Esophagus muscularis mucosa (tissue), 4 donors: ENCODE measurements at regions not wholly inside any gene's neighbourhood (a gene's known extent, or its start where the extent isn't known, plus 50 kb on each side); places are given as distances from the start of the nearest gene placed in this dataset.

ENCODE experiments used
- DNase-seq: peaks from one replicate; pipeline ENCODE4 v3.0.0-alpha.2; 2017; ENCODE audit errors: extremely low spot score
- H3K27ac ChIP-seq, 4 donors: fragments of 200-600 bp; sonication (generic); replicated peaks in 1 of 4; 1 replicate in 3 of 4; 2 replicates in 1 of 4; pipeline ENCODE4 v1.5.1; 2016 to 2019; ENCODE audit warnings: mild to moderate bottlenecking in 1 of 4
- H3K27me3 ChIP-seq, 4 donors: fragments of 200-600 bp; sonication (generic); one replicate each; pipeline versions ENCODE4 v1.5.1 to v1.6.0; 2016 to 2019
- H3K36me3 ChIP-seq, 4 donors: fragments of 200-600 bp; sonication (generic); one replicate each; pipeline ENCODE4 v1.5.1; 2016 to 2019
- H3K4me1 ChIP-seq, 4 donors: fragments of 200-600 bp; sonication (generic); one replicate each; pipeline ENCODE4 v1.5.1; 2016 to 2019
- H3K4me3 ChIP-seq, 4 donors: fragments of 200-600 bp; sonication (generic); 1 replicate in 2 of 4; 2 replicates in 2 of 4; pipeline ENCODE4 v1.5.1; 2016 to 2019; ENCODE audit warnings: mild to moderate bottlenecking in 4 of 4, moderate library complexity in 1 of 4
- H3K9me3 ChIP-seq, 4 donors: fragments of 200-600 bp; sonication (generic); 1 replicate in 3 of 4; 2 replicates in 1 of 4; pipeline ENCODE4 v1.5.1; 2016 to 2019
- EP300 ChIP-seq: sonication (generic); formaldehyde crosslinking; IDR thresholded peaks from one replicate; pipeline ENCODE4 v1.6.1; 2017; ENCODE audit warnings: antibody characterized with exemption
- POLR2A ChIP-seq: fragments of 450-650 bp; IDR thresholded peaks from one replicate; pipeline ENCODE4 v1.6.1; 2017; ENCODE audit warnings: antibody characterized with exemption, moderate library complexity, mild to moderate bottlenecking, low read depth
- POLR2AphosphoS5 ChIP-seq, 2 donors: sonication (generic); formaldehyde crosslinking; IDR thresholded peaks; one replicate each; pipeline ENCODE4 v1.6.1; 2017; ENCODE audit warnings: antibody characterized with exemption in 2 of 2
- WGBS: methylation state at CpG from one replicate; pipeline ENCODE4 v1.1.5; 2018; 5-methylcytosine and 5-hydroxymethylcytosine counted together
- intact Hi-C: fragments of 100-400 bp; cut with DNase I; formaldehyde crosslinking; loops from one replicate; pipeline ENCODE4 v1.15.1; 2023
- TF ChIP-seq, protein P1 (sequence below), 3 experiments: fragments of 200-600 bp in 2 of 3; fragments of 450-650 bp in 1 of 3; sonication (generic) in 2 of 3; IDR thresholded peaks; one replicate each; pipeline ENCODE4 v1.5.1; 2017 to 2019; ENCODE audit warnings: antibody characterized with exemption in 3 of 3, mild to moderate bottlenecking in 2 of 3, moderate library complexity in 1 of 3

DNA sequence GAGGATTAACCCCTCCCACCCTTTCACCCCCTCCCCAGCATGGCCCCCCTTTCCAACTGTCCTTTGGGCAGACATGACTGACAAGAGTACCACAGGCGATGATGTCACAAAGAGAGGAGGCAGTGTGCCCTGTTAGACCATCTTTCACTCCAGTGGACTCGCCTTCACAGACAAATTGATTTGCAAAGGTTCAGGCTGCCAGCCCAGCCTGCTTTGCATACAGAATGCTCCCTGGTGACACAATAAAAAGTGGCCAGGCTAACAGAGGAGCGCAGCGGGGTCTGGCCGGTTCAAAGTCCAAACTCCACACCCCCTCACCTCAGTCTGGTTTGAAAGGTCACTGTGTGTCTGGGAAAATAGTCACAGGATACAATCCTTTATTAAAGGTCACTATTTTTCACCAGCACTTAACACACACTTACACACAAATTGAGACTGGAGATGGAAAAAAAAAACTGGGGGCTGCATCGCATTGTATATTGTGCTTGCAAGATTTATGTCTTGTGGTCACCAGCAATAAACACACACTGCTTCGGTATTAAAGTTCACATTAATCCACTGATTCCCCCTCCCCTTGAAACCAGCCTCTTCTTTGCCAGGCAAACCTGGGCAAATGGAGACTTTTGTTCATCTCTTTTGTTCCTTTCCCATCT, 236.9 kb downstream of the BCL11A start:
- Histone ChIP-seq H3K4me1 (peaks cover 0 to 22% (median 18%) of the 10 kb centered on the region in 4 donors), H3K9me3 (no peaks in the 10 kb centered on the region), H3K4me3 (no peak overlapping the region), H3K36me3 (no peaks in the 10 kb centered on the region), H3K27me3 (no peaks in the 10 kb centered on the region), H3K27ac (no peak overlapping the region)
- WGBS, result 77% methylated on average over 7 of the region's 7 CpGs
- no peak for DNase-seq
- intact Hi-C loops, result no loop called here
- TF ChIP-seq POLR2AphosphoS5 (IDR thresholded peaks at IDR 0.05) (no peak), EP300 (no peak)
- TF ChIP-seq, protein P1, sequence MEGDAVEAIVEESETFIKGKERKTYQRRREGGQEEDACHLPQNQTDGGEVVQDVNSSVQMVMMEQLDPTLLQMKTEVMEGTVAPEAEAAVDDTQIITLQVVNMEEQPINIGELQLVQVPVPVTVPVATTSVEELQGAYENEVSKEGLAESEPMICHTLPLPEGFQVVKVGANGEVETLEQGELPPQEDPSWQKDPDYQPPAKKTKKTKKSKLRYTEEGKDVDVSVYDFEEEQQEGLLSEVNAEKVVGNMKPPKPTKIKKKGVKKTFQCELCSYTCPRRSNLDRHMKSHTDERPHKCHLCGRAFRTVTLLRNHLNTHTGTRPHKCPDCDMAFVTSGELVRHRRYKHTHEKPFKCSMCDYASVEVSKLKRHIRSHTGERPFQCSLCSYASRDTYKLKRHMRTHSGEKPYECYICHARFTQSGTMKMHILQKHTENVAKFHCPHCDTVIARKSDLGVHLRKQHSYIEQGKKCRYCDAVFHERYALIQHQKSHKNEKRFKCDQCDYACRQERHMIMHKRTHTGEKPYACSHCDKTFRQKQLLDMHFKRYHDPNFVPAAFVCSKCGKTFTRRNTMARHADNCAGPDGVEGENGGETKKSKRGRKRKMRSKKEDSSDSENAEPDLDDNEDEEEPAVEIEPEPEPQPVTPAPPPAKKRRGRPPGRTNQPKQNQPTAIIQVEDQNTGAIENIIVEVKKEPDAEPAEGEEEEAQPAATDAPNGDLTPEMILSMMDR (IDR thresholded peaks at IDR 0.05), result no peak

DNA sequence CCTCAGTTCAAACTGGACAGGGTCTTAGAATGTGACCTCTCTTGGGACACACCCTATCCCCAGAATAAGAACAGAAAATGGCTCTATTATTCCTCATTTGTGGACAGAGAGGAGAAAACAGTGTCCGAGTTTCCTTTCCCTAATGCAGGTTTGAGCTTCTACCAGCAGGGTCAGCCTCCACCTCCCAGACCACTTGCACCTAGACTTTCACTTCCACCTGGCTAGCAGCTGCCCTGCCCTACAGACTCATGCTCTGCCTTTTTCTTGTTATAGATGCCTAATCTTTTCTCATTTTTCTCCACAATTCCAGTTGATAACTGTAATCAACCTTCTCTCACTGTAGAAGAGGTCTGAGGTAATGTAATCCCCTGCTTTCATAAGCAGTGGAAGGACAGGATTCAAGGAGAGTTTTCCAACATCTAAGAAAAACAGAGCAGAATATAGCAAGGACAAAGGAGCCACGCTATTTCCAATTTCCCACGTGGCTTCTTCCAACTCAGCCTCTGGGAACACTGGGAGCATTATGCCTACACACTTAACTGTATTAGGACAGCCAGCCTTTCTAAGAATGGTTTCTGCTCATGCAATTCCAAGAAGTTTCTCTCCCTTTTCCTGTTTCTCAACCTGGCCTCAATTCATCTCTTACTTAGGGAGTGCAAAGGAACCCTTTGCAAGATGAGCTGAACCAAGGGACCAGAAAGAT, 239.8 kb downstream of the BCL11A start:
- intact Hi-C loops, result no loop called here
- Histone ChIP-seq H3K27ac (no peak overlapping the region), H3K9me3 (no peaks in the 10 kb centered on the region), H3K4me3 (no peak overlapping the region), H3K36me3 (no peaks in the 10 kb centered on the region), H3K27me3 (no peaks in the 10 kb centered on the region), H3K4me1 (peaks cover 0 to 20% (median 16%) of the 10 kb centered on the region in 4 donors)
- 82% methylated on average over 3 of the region's 3 CpGs for WGBS
- TF ChIP-seq, protein P1 (IDR thresholded peaks at IDR 0.05), result no peak
- TF ChIP-seq POLR2AphosphoS5 (IDR thresholded peaks at IDR 0.05) (no peak), EP300 (no peak), POLR2A (no peak)
- no peak for DNase-seq

DNA sequence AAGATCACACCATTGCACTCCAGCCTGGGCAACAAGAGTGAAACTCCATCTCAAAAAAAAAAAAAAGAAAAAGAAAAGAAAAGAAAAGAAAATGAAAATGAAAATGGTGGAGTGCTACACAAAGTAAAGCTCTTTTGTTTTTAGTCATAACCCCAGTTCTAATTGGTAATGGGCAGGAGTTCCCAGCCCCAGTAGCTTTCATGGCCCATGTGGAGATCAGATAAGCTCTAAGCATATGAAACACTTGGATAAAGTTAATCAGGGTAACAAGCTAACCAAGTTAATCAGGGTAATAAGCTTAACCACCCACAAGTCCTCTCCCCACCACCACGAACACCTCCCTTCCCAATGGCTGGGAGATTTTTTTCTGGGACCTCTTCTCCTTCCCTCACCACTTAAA, 240.8 kb downstream of the BCL11A start:
- intact Hi-C loops, result no loop called here
- Histone ChIP-seq H3K27me3 (no peaks in the 10 kb centered on the region), H3K4me3 (no peak overlapping the region), H3K9me3 (no peaks in the 10 kb centered on the region), H3K4me1 (peaks cover 0 to 10% (median 7%) of the 10 kb centered on the region in 4 donors), H3K27ac (no peak overlapping the region), H3K36me3 (no peaks in the 10 kb centered on the region)
- DNase-seq, result no peak
- 94% methylated on average over 1 of the region's 1 CpG for WGBS
- TF ChIP-seq EP300 (no peak), POLR2A (no peak), POLR2AphosphoS5 (IDR thresholded peaks at IDR 0.05) (no peak)
- TF ChIP-seq, protein P1 (IDR thresholded peaks at IDR 0.05), result no peak

DNA sequence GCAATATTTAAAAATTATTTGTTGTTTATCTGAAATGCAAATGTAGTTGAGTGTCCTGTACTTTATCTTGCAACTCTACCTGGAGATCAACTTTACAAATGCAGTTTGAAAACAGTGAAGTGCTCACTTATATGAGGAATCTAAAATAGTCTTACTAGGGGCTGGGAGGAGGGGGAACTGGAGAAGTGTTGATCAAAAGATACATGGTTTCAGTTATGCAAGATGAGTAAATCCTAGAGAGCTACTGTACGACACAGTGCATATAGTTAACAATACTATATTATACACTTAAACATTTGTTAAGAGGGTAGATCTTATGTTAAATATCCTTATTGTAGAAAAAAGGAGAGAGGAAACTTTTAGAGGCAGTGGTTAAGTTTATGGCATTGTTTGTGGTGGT, 241.9 kb downstream of the BCL11A start:
- WGBS, result 91% methylated on average over 1 of the region's 1 CpG
- H3K27me3 ChIP-seq, result no peaks in the 10 kb centered on the region
- no peaks in the 10 kb centered on the region for H3K36me3 ChIP-seq
- intact Hi-C loops, result no loop called here
- H3K4me3 ChIP-seq, result no peak overlapping the region
- DNase-seq, result no peak
- no peaks in the 10 kb centered on the region for H3K4me1 ChIP-seq
- no peak for TF ChIP-seq EP300
- no peak for TF ChIP-seq POLR2A
- TF ChIP-seq, protein P1 (IDR thresholded peaks at IDR 0.05), result no peak
- no peak for TF ChIP-seq POLR2AphosphoS5 (IDR thresholded peaks at IDR 0.05)
- H3K27ac ChIP-seq, result no peak overlapping the region
- no peaks in the 10 kb centered on the region for H3K9me3 ChIP-seq
